H1 (cell line): ENCODE measurements at regions not wholly inside any gene's neighbourhood (a gene's known extent, or its start where the extent isn't known, plus 50 kb on each side); places are given as distances from the start of the nearest gene placed in this dataset.

Experiments
- CREB1 ChIP-seq: IDR thresholded peaks from 2 replicates; pipeline ENCODE4 v1.6.1; 2012; ENCODE audit warnings: inconsistent platforms
- CTCF ChIP-seq, 3 experiments: IDR thresholded peaks; 1 replicate in 2 of 3; 2 replicates in 1 of 3; pipeline versions ENCODE4 v1.5.1 to v1.6.1; 2011; ENCODE audit warnings: low read length in 3 of 3, mild to moderate bottlenecking in 3 of 3, inconsistent platforms in 2 of 3, low read depth in 1 of 3, moderate library complexity in 1 of 3; ENCODE audit not compliant: insufficient read depth in 1 of 3; ENCODE audit errors: control extremely low read depth in 1 of 3
- EGR1 ChIP-seq: IDR thresholded peaks from 2 replicates; pipeline ENCODE4 v1.6.1; 2011; ENCODE audit warnings: low read depth, low read length, borderline replicate concordance
- EZH2 ChIP-seq: fragments of 200-600 bp; sonication (generic); IDR thresholded peaks from 2 replicates; pipeline ENCODE4 v1.7.1; 2012; ENCODE audit warnings: low read depth, mild to moderate bottlenecking, moderate library complexity, low read length, inconsistent platforms; ENCODE audit not compliant: severe bottlenecking
- JUN ChIP-seq: IDR thresholded peaks from 2 replicates; pipeline ENCODE4 v1.6.1; 2011; ENCODE audit warnings: low read depth, mild to moderate bottlenecking, improper control_type of control experiment, low read length
- KDM4A ChIP-seq: IDR thresholded peaks from one replicate; pipeline ENCODE4 v1.7.1; 2012; ENCODE audit warnings: low read depth, mild to moderate bottlenecking, moderate library complexity, low read length, inconsistent platforms; ENCODE audit not compliant: severe bottlenecking
- MAX ChIP-seq: IDR thresholded peaks from 2 replicates; pipeline ENCODE4 v1.6.1; 2012; ENCODE audit warnings: inconsistent platforms
- PHF8 ChIP-seq: fragments of 200-600 bp; sonication (generic); conservative IDR thresholded peaks from 2 replicates; pipeline ENCODE4 v1.7.1; 2012; ENCODE audit warnings: low read depth, mild to moderate bottlenecking, inconsistent platforms, low read length, moderate library complexity
- POLR2A ChIP-seq, 2 experiments: IDR thresholded peaks; 1 replicate in 1 of 2; 2 replicates in 1 of 2; pipeline ENCODE4 v1.6.1; 2011; ENCODE audit warnings: low read depth in 2 of 2, low read length in 2 of 2, mild to moderate bottlenecking in 2 of 2; ENCODE audit errors: control extremely low read depth in 1 of 2
- RNF2 ChIP-seq: fragments of 200-900, 300-1000 bp; sonication (generic); IDR thresholded peaks from 2 replicates; pipeline ENCODE4 v1.7.1; 2016; ENCODE audit warnings: borderline replicate concordance, low read depth, mild to moderate bottlenecking, antibody characterized with exemption, low read length; ENCODE audit not compliant: poor library complexity, severe bottlenecking; ENCODE audit errors: missing control alignments
- YY1 ChIP-seq: IDR thresholded peaks from 2 replicates; pipeline ENCODE4 v1.6.1; 2011; ENCODE audit warnings: low read depth, mild to moderate bottlenecking, low read length
- ZNF274 ChIP-seq: IDR thresholded peaks from 2 replicates; pipeline ENCODE4 v1.7.0; 2012; ENCODE audit warnings: low read length, borderline replicate concordance; ENCODE audit errors: extremely low read depth

GRCh38 chr11:41878095-41878494 lies 418.6 kb upstream of the LRRC4C start:
- TF ChIP-seq YY1 (no peak), CTCF (IDR thresholded peaks at IDR 0.05; ENCODE audit: control extremely low read depth in 1 of 3, insufficient read depth in 1 of 3, low read depth in 1 of 3, low read length in 3 of 3) (no peak), POLR2A (IDR thresholded peaks at IDR 0.05; ENCODE audit: control extremely low read depth in 1 of 2, low read depth in 2 of 2, low read length in 2 of 2) (no peak), ZNF274 (no peak), CREB1 (no peak), EZH2 (no peak), MAX (no peak), RNF2 (no peak), PHF8 (no peak), JUN (no peak), EGR1 (no peak), KDM4A (no peak)
